ENCODE measurements at regions not wholly inside any gene's neighbourhood (a gene's known extent, or its start where the extent isn't known, plus 50 kb on each side); places are given as distances from the start of the nearest gene placed in this dataset.

GRCh38 chr15:96273317-96274086 lies 57.0 kb upstream of the NR2F2 start:
- DNase-seq = no peak

- no peak for DNase-seq
Observed at GRCh38 chr15:96274087-96274440, 56.4 kb upstream of the NR2F2 start.

GRCh38 chr15:96274698-96275097 lies 55.8 kb upstream of the NR2F2 start:
- no peak for DNase-seq

GRCh38 chr15:96276438-96277210 lies 53.9 kb upstream of the NR2F2 start:
- no peak for DNase-seq
